HCT116 (cell line): ENCODE measurements at regions not wholly inside any gene's neighbourhood (a gene's known extent, or its start where the extent isn't known, plus 50 kb on each side); places are given as distances from the start of the nearest gene placed in this dataset.

Experiments used
- ATAC-seq: fragments of 200-7000 bp; cut with Tn5 transposase; 2 replicates; pipeline ENCODE4 v1.9.1; 2020; ENCODE audit warnings: mild to moderate bottlenecking, moderate library complexity
- BruUV-seq: library from RNA; stranded (reverse); fragments of 400-500 nt; replicated peaks from 2 replicates; lab custom pipeline; 2021; lab: Mats Ljungman, UMichigan
- CTCF ChIA-PET: fragments of 300-600 bp; sonication (Branson Sonifier 250); formaldehyde crosslinking; loops from one replicate; lab custom pipeline; 2021; ENCODE audit warnings: antibody characterized with exemption; lab: Charles Lee
- POLR2A ChIA-PET: fragments of 300-600, 350-600 bp; sonication (Branson Sonifier 250); formaldehyde crosslinking; loops from one replicate; lab custom pipeline; 2021; ENCODE audit warnings: antibody characterized with exemption; lab: Charles Lee
- RAD21 ChIA-PET, 2 experiments: fragments of 300-600 bp; sonication (Branson Sonifier 250); formaldehyde crosslinking; loops; one replicate each; lab custom pipeline; 2023; ENCODE audit warnings: low total read pairs in 2 of 2; ENCODE audit not compliant: uncharacterized antibody in 2 of 2, unreplicated experiment in 2 of 2, low non-redundant PET in 1 of 2; lab: Charles Lee
- DNase-seq: peaks from one replicate; pipeline ENCODE4 v3.0.0-alpha.2; 2010; ENCODE audit warnings: low read depth, low spot score
- H2AFZ ChIP-seq: fragments of 200-600 bp; shearing (Covaris generic), sonication (generic); 2 replicates; pipeline ENCODE4 v1.6.1; 2017; ENCODE audit warnings: low read depth, mixed run types, mixed read lengths, antibody characterized with exemption, low read length; ENCODE audit not compliant: poor library complexity, severe bottlenecking
- H3K27ac ChIP-seq: 2 replicates; pipeline ENCODE4 v1.5.1; 2012; ENCODE audit warnings: low read depth, low read length
- H3K27me3 ChIP-seq: fragments of 200-600 bp; sonication (generic); 2 replicates; pipeline ENCODE4 v1.6.1; 2016; ENCODE audit warnings: mixed run types, low read length, mixed read lengths; ENCODE audit not compliant: insufficient read depth
- H3K36me3 ChIP-seq, 2 experiments: fragments of 200-500 bp in 1 of 2; fragments of 200-600 bp in 1 of 2; sonication (Bioruptor generic) in 1 of 2; sonication (generic) in 1 of 2; 2 replicates each; pipeline versions ENCODE4 v1.5.1 to v1.6.1; 2014 to 2016; ENCODE audit warnings: low read length in 2 of 2, inconsistent platforms in 1 of 2, mixed read lengths in 1 of 2, mixed run types in 1 of 2; ENCODE audit not compliant: insufficient read depth in 2 of 2, control insufficient read depth in 1 of 2
- H3K4me1 ChIP-seq, 2 experiments: fragments of 200-600 bp in 1 of 2; sonication (generic) in 1 of 2; 2 replicates each; pipeline versions ENCODE4 v1.5.1 to v1.6.1; 2012 to 2017; ENCODE audit warnings: low read length in 2 of 2, inconsistent platforms in 1 of 2, mild to moderate bottlenecking in 1 of 2, mixed read lengths in 1 of 2, mixed run types in 1 of 2, moderate library complexity in 1 of 2; ENCODE audit not compliant: insufficient read depth in 2 of 2, control insufficient read depth in 1 of 2
- H3K4me2 ChIP-seq: fragments of 200-600 bp; sonication (generic); 2 replicates; pipeline ENCODE4 v1.6.1; 2017; ENCODE audit warnings: mixed run types, low read length, mixed read lengths
- H3K4me3 ChIP-seq, 2 experiments: fragments of 200-600 bp in 1 of 2; sonication (generic) in 1 of 2; replicated peaks in 1 of 2; 2 replicates each; pipeline ENCODE4 v1.5.1; 2011 to 2016; ENCODE audit warnings: low read length in 2 of 2, control low read depth in 1 of 2, low read depth in 1 of 2, mild to moderate bottlenecking in 1 of 2, mixed read lengths in 1 of 2, mixed run types in 1 of 2
- H3K79me2 ChIP-seq: fragments of 200-600 bp; sonication (generic); 2 replicates; pipeline ENCODE4 v1.6.1; 2017; ENCODE audit warnings: mild to moderate bottlenecking, mixed run types, low read length, moderate library complexity, mixed read lengths; ENCODE audit not compliant: insufficient read depth
- H3K9ac ChIP-seq: fragments of 200-600 bp; sonication (generic); 2 replicates; pipeline ENCODE4 v1.6.1; 2016; ENCODE audit warnings: low read length, mixed read lengths
- H3K9me2 ChIP-seq: fragments of 200-600 bp; sonication (generic), shearing (Covaris generic); 2 replicates; pipeline ENCODE4 v1.6.1; 2017; ENCODE audit warnings: mixed run types, mild to moderate bottlenecking, moderate library complexity; ENCODE audit not compliant: insufficient read depth
- H3K9me3 ChIP-seq, 2 experiments: fragments of 200-500 bp in 1 of 2; fragments of 200-600 bp in 1 of 2; sonication (Bioruptor generic) in 1 of 2; sonication (generic) in 1 of 2; 2 replicates each; pipeline ENCODE4 v1.6.1; 2014 to 2017; ENCODE audit warnings: low read length in 2 of 2, mixed read lengths in 2 of 2, inconsistent platforms in 1 of 2, low read depth in 1 of 2, mild to moderate bottlenecking in 1 of 2, mixed run types in 1 of 2, moderate library complexity in 1 of 2; ENCODE audit not compliant: control insufficient read depth in 1 of 2, insufficient read depth in 1 of 2
- H4K20me1 ChIP-seq: fragments of 200-600 bp; sonication (generic), shearing (Covaris generic); 2 replicates; pipeline ENCODE4 v1.6.1; 2017; ENCODE audit warnings: mixed run types, mild to moderate bottlenecking, moderate library complexity; ENCODE audit not compliant: insufficient read depth
- CEBPB ChIP-seq: IDR thresholded peaks from 2 replicates; pipeline ENCODE4 v1.6.1; 2012; ENCODE audit warnings: low read depth
- CTCF ChIP-seq, 3 experiments: fragments of 200-600 bp in 1 of 3; sonication (generic) in 1 of 3; IDR thresholded peaks in 2 of 3; conservative IDR thresholded peaks in 1 of 3; 2 replicates each; pipeline ENCODE4 v1.5.1; 2012 to 2017; ENCODE audit warnings: low read depth in 2 of 3, low read length in 2 of 3, antibody characterized with exemption in 1 of 3, borderline replicate concordance in 1 of 3, control low read depth in 1 of 3, mild to moderate bottlenecking in 1 of 3, mixed read lengths in 1 of 3, mixed run types in 1 of 3, moderate library complexity in 1 of 3; ENCODE audit not compliant: insufficient read depth in 1 of 3
- EZH2 ChIP-seq: fragments of 200-600 bp; sonication (generic); IDR thresholded peaks from 2 replicates; pipeline ENCODE4 v1.6.1; 2017; ENCODE audit warnings: antibody characterized with exemption, mixed run types
- FOSL1 ChIP-seq: IDR thresholded peaks from 2 replicates; pipeline ENCODE4 v1.6.1; 2012; ENCODE audit warnings: low read depth
- JUND ChIP-seq: IDR thresholded peaks from 2 replicates; pipeline ENCODE4 v1.6.1; 2012
- POLR2A ChIP-seq: IDR thresholded peaks from 2 replicates; pipeline ENCODE4 v1.7.0; 2011; ENCODE audit warnings: borderline replicate concordance; ENCODE audit not compliant: insufficient read depth, insufficient read length; ENCODE audit errors: extremely low read depth
- SP1 ChIP-seq: IDR thresholded peaks from 2 replicates; pipeline ENCODE4 v1.6.1; 2012; ENCODE audit warnings: low read depth
- SRF ChIP-seq: IDR thresholded peaks from 2 replicates; pipeline ENCODE4 v1.6.1; 2012; ENCODE audit warnings: low read depth
- YY1 ChIP-seq: IDR thresholded peaks from 2 replicates; pipeline ENCODE4 v1.6.1; 2011; ENCODE audit warnings: low read length, low read depth, moderate library complexity, mild to moderate bottlenecking; ENCODE audit not compliant: insufficient replicate concordance; ENCODE audit errors: extremely low read depth
- ZNF274 ChIP-seq: fragments of 200-500 bp; sonication (Bioruptor generic); IDR thresholded peaks from 2 replicates; pipeline ENCODE4 v1.6.1; 2014; ENCODE audit warnings: mild to moderate bottlenecking, low read depth, low read length, inconsistent platforms
- intact Hi-C: fragments of 100-400 bp; cut with micrococcal nuclease; formaldehyde crosslinking; loops from 2 replicates; pipeline ENCODE4 v1.10.0; 2022
- TF ChIP-seq, protein P1 (sequence below): IDR thresholded peaks from 2 replicates; pipeline ENCODE4 v1.6.1; 2012
- TF ChIP-seq, protein P2 (sequence below): IDR thresholded peaks from 2 replicates; pipeline ENCODE4 v1.6.1; 2011; ENCODE audit warnings: mild to moderate bottlenecking, low read length, moderate library complexity; ENCODE audit not compliant: insufficient replicate concordance; ENCODE audit errors: extremely low read depth
- TF ChIP-seq, protein P3 (sequence below): IDR thresholded peaks from 2 replicates; pipeline ENCODE4 v1.6.1; 2012; ENCODE audit warnings: low read depth

DNA sequence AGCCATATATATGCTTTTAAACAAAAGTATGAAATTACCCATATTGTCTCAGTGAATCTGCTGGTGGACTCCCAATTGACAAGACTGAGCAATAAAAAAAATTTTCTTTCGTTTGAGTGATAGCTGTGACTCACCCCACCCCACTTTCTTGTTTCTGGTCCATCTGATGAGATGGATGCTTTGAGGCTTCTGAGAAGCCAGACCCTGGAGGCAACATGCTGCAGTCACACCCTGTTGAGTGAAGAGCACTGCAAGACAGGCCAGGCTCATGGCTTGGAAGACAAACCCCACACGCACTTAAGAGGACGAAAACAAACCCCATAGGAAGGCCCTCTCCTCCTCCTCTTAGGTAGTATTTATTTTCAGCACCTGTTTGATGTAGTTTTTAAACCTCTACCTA, 276.0 kb upstream of the TTC14 start:
- H3K9ac ChIP-seq: no peak overlapping the region
- intact Hi-C loops: no loop called here
- H3K9me3 ChIP-seq: no peaks in the 10 kb centered on the region
- H4K20me1 ChIP-seq: no peaks in the 10 kb centered on the region
- peaks cover 25% of the 10 kb centered on the region; the same call in 1 of the 2 replicates for H3K27me3 ChIP-seq
- RAD21 ChIA-PET: no interaction called here
- DNase-seq (no peak), ATAC-seq (no peak)
- POLR2A ChIA-PET: no interaction called here
- H3K4me3 ChIP-seq: no peak overlapping the region
- H3K4me1 ChIP-seq: no peaks in the 10 kb centered on the region
- H3K4me2 ChIP-seq: no peak overlapping the region
- H2AFZ ChIP-seq: no peak overlapping the region
- no peaks in the 10 kb centered on the region for H3K36me3 ChIP-seq
- H3K9me2 ChIP-seq: no peaks in the 10 kb centered on the region
- no peaks in the 10 kb centered on the region for H3K79me2 ChIP-seq
- CTCF ChIA-PET: no interaction called here
- no peak for TF ChIP-seq CEBPB
- TF ChIP-seq ZNF274: no peak
- TF ChIP-seq JUND: no peak
- TF ChIP-seq FOSL1: no peak
- TF ChIP-seq, protein P1, sequence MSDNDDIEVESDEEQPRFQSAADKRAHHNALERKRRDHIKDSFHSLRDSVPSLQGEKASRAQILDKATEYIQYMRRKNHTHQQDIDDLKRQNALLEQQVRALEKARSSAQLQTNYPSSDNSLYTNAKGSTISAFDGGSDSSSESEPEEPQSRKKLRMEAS: no peak
- TF ChIP-seq, protein P2, sequence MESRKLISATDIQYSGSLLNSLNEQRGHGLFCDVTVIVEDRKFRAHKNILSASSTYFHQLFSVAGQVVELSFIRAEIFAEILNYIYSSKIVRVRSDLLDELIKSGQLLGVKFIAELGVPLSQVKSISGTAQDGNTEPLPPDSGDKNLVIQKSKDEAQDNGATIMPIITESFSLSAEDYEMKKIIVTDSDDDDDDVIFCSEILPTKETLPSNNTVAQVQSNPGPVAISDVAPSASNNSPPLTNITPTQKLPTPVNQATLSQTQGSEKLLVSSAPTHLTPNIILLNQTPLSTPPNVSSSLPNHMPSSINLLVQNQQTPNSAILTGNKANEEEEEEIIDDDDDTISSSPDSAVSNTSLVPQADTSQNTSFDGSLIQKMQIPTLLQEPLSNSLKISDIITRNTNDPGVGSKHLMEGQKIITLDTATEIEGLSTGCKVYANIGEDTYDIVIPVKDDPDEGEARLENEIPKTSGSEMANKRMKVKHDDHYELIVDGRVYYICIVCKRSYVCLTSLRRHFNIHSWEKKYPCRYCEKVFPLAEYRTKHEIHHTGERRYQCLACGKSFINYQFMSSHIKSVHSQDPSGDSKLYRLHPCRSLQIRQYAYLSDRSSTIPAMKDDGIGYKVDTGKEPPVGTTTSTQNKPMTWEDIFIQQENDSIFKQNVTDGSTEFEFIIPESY: no peak
- TF ChIP-seq SRF: no peak
- TF ChIP-seq YY1: no peak
- no peak for TF ChIP-seq SP1
- no peak for TF ChIP-seq CTCF (IDR thresholded peaks at IDR 0.05 in 2 of 3, conservative IDR thresholded peaks at IDR 0.05 in 1 of 3; ENCODE audit: borderline replicate concordance in 1 of 3, insufficient read depth in 1 of 3, low read depth in 2 of 3, low read length in 2 of 3)
- TF ChIP-seq EZH2: no peak
- TF ChIP-seq POLR2A: no peak
- TF ChIP-seq, protein P3, sequence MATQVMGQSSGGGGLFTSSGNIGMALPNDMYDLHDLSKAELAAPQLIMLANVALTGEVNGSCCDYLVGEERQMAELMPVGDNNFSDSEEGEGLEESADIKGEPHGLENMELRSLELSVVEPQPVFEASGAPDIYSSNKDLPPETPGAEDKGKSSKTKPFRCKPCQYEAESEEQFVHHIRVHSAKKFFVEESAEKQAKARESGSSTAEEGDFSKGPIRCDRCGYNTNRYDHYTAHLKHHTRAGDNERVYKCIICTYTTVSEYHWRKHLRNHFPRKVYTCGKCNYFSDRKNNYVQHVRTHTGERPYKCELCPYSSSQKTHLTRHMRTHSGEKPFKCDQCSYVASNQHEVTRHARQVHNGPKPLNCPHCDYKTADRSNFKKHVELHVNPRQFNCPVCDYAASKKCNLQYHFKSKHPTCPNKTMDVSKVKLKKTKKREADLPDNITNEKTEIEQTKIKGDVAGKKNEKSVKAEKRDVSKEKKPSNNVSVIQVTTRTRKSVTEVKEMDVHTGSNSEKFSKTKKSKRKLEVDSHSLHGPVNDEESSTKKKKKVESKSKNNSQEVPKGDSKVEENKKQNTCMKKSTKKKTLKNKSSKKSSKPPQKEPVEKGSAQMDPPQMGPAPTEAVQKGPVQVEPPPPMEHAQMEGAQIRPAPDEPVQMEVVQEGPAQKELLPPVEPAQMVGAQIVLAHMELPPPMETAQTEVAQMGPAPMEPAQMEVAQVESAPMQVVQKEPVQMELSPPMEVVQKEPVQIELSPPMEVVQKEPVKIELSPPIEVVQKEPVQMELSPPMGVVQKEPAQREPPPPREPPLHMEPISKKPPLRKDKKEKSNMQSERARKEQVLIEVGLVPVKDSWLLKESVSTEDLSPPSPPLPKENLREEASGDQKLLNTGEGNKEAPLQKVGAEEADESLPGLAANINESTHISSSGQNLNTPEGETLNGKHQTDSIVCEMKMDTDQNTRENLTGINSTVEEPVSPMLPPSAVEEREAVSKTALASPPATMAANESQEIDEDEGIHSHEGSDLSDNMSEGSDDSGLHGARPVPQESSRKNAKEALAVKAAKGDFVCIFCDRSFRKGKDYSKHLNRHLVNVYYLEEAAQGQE: no peak
- TF ChIP-seq, all 23 proteins: peak for 0
- no peak overlapping the region for H3K27ac ChIP-seq
- BruUV-seq: no TSS peak
